ENCODE measurements at regions not wholly inside any gene's neighbourhood (a gene's known extent, or its start where the extent isn't known, plus 50 kb on each side); places are given as distances from the start of the nearest gene placed in this dataset.

GRCh38 chr5:72028382-72028781 lies 78.9 kb upstream of the MAP1B start:
- DNase-seq (ENCODE audit: low read depth in 1 of 2, low spot score in 2 of 2) = no peak
- H3K36me3 ChIP-seq = no peaks in the 10 kb centered on the region
- H3K4me1 ChIP-seq (replicated peaks) = no peaks in the 10 kb centered on the region
- H3K4me3 ChIP-seq = no peak overlapping the region
- H3K9me3 ChIP-seq (replicated peaks) = no peaks in the 10 kb centered on the region; the same call in 1 of the 2 replicates
- H3K27me3 ChIP-seq (replicated peaks) = no peaks in the 10 kb centered on the region
- H3K27ac ChIP-seq = no peak overlapping the region

GRCh38 chr5:72030237-72030636 lies 77.0 kb upstream of the MAP1B start:
- no peak for DNase-seq (ENCODE audit: low read depth in 1 of 2, low spot score in 2 of 2)
- no peak overlapping the region for H3K27ac ChIP-seq

GRCh38 chr5:72032788-72033187 lies 74.5 kb upstream of the MAP1B start:
- Histone ChIP-seq H3K36me3 (no peaks in the 10 kb centered on the region), H3K4me3 (no peak overlapping the region), H3K27me3 (replicated peaks) (no peaks in the 10 kb centered on the region), H3K27ac (no peak overlapping the region), H3K9me3 (replicated peaks) (no peaks in the 10 kb centered on the region; the same call in 1 of the 2 replicates), H3K4me1 (replicated peaks) (no peaks in the 10 kb centered on the region)
- DNase-seq (ENCODE audit: low read depth in 1 of 2, low spot score in 2 of 2) = no peak

More at GRCh38 chr5:72030237-72030636, 77.0 kb upstream of the MAP1B start:
- Histone ChIP-seq H3K4me3 (no peak overlapping the region), H3K27me3 (replicated peaks) (no peaks in the 10 kb centered on the region), H3K9me3 (replicated peaks) (no peaks in the 10 kb centered on the region; the same call in 1 of the 2 replicates), H3K36me3 (no peaks in the 10 kb centered on the region), H3K4me1 (replicated peaks) (no peaks in the 10 kb centered on the region)

- no peaks in the 10 kb centered on the region for H3K4me1 ChIP-seq (replicated peaks)
- no peaks in the 10 kb centered on the region for H3K27me3 ChIP-seq (replicated peaks)
- H3K9me3 ChIP-seq (replicated peaks) = no peaks in the 10 kb centered on the region
- H3K36me3 ChIP-seq = no peaks in the 10 kb centered on the region
- H3K4me3 ChIP-seq = no peak overlapping the region
- H3K27ac ChIP-seq = no peak overlapping the region
- DNase-seq (ENCODE audit: low read depth in 1 of 2, low spot score in 2 of 2) = no peak
These were observed 72.5 kb upstream of the MAP1B start for GRCh38 chr5:72034770-72035169.

GRCh38 chr5:72035831-72036230 lies 71.4 kb upstream of the MAP1B start:
- H3K9me3 ChIP-seq (replicated peaks) = no peaks in the 10 kb centered on the region
- no peak overlapping the region for H3K27ac ChIP-seq
- no peak for DNase-seq (ENCODE audit: low read depth in 1 of 2, low spot score in 2 of 2)
- no peaks in the 10 kb centered on the region for H3K36me3 ChIP-seq
- H3K4me1 ChIP-seq (replicated peaks) = no peaks in the 10 kb centered on the region
- H3K4me3 ChIP-seq = no peak overlapping the region
- no peaks in the 10 kb centered on the region for H3K27me3 ChIP-seq (replicated peaks)

- Histone ChIP-seq H3K4me1 (replicated peaks) (no peaks in the 10 kb centered on the region), H3K27ac (no peak overlapping the region), H3K36me3 (no peaks in the 10 kb centered on the region), H3K27me3 (replicated peaks) (no peaks in the 10 kb centered on the region), H3K4me3 (no peak overlapping the region), H3K9me3 (replicated peaks) (no peaks in the 10 kb centered on the region)
- DNase-seq (ENCODE audit: low read depth in 1 of 2, low spot score in 2 of 2) = no peak
These were observed 70.3 kb upstream of the MAP1B start for GRCh38 chr5:72036951-72037350.

GRCh38 chr5:72040513-72040912 lies 66.8 kb upstream of the MAP1B start:
- no peaks in the 10 kb centered on the region for H3K27me3 ChIP-seq (replicated peaks)
- H3K4me3 ChIP-seq = no peak overlapping the region
- no peak for DNase-seq (ENCODE audit: low read depth in 1 of 2, low spot score in 2 of 2)
- H3K4me1 ChIP-seq (replicated peaks) = no peaks in the 10 kb centered on the region
- no peaks in the 10 kb centered on the region for H3K9me3 ChIP-seq (replicated peaks)
- no peak overlapping the region for H3K27ac ChIP-seq
- H3K36me3 ChIP-seq = no peaks in the 10 kb centered on the region

- H3K36me3 ChIP-seq = no peaks in the 10 kb centered on the region
These were observed 65.6 kb upstream of the MAP1B start for GRCh38 chr5:72041654-72042053.

GRCh38 chr5:72042097-72042496 lies 65.2 kb upstream of the MAP1B start:
- Histone ChIP-seq H3K4me3 (no peak overlapping the region), H3K4me1 (replicated peaks) (no peaks in the 10 kb centered on the region), H3K9me3 (replicated peaks) (no peaks in the 10 kb centered on the region), H3K36me3 (no peaks in the 10 kb centered on the region), H3K27me3 (replicated peaks) (no peaks in the 10 kb centered on the region), H3K27ac (no peak overlapping the region)
- DNase-seq (ENCODE audit: low read depth in 1 of 2, low spot score in 2 of 2) = no peak

More at GRCh38 chr5:72041654-72042053, 65.6 kb upstream of the MAP1B start:
- Histone ChIP-seq H3K4me1 (replicated peaks) (no peaks in the 10 kb centered on the region), H3K9me3 (replicated peaks) (no peaks in the 10 kb centered on the region), H3K4me3 (no peak overlapping the region), H3K27me3 (replicated peaks) (no peaks in the 10 kb centered on the region), H3K27ac (no peak overlapping the region)
- DNase-seq (ENCODE audit: low read depth in 1 of 2, low spot score in 2 of 2) = no peak

GRCh38 chr5:72045692-72046091 lies 61.6 kb upstream of the MAP1B start:
- H3K4me1 ChIP-seq (replicated peaks) = no peaks in the 10 kb centered on the region
- no peak for DNase-seq (ENCODE audit: low read depth in 1 of 2, low spot score in 2 of 2)

GRCh38 chr5:72046106-72046505 lies 61.2 kb upstream of the MAP1B start:
- Histone ChIP-seq H3K36me3 (no peaks in the 10 kb centered on the region), H3K9me3 (replicated peaks) (peaks cover 4% of the 10 kb centered on the region; the same call in 1 of the 2 replicates), H3K4me1 (replicated peaks) (no peaks in the 10 kb centered on the region), H3K27me3 (replicated peaks) (no peaks in the 10 kb centered on the region), H3K27ac (no peak overlapping the region), H3K4me3 (no peak overlapping the region)
- DNase-seq (ENCODE audit: low read depth in 1 of 2, low spot score in 2 of 2) = no peak

More at GRCh38 chr5:72045692-72046091, 61.6 kb upstream of the MAP1B start:
- no peak overlapping the region for H3K4me3 ChIP-seq
- no peak overlapping the region for H3K27ac ChIP-seq
- peaks cover 4% of the 10 kb centered on the region; the same call in 1 of the 2 replicates for H3K9me3 ChIP-seq (replicated peaks)
- H3K36me3 ChIP-seq = no peaks in the 10 kb centered on the region
- H3K27me3 ChIP-seq (replicated peaks) = no peaks in the 10 kb centered on the region

GRCh38 chr5:72055636-72056035 lies 51.6 kb upstream of the MAP1B start:
- no peaks in the 10 kb centered on the region for H3K9me3 ChIP-seq (replicated peaks)
- H3K4me3 ChIP-seq = no peak overlapping the region
- no peaks in the 10 kb centered on the region for H3K36me3 ChIP-seq
- 0 out of 2 replicates have a peak, but pooled peaks cover 3% of the 10 kb centered on the region for H3K27me3 ChIP-seq (replicated peaks)
- DNase-seq (ENCODE audit: low read depth in 1 of 2, low spot score in 2 of 2) = no peak
- H3K4me1 ChIP-seq (replicated peaks) = no peaks in the 10 kb centered on the region
- H3K27ac ChIP-seq = no peak overlapping the region
